Body of pancreas (tissue), 4 donors: ENCODE measurements at regions not wholly inside any gene's neighbourhood (a gene's known extent, or its start where the extent isn't known, plus 50 kb on each side); places are given as distances from the start of the nearest gene placed in this dataset.

Experiments
- POLR2A ChIP-seq, 3 donors: fragments of 450-650 bp; IDR thresholded peaks; one replicate each; pipeline ENCODE4 v1.6.1; 2016; ENCODE audit warnings: antibody characterized with exemption in 3 of 3, mild to moderate bottlenecking in 2 of 3
- TF ChIP-seq, protein P1 (sequence below), 7 experiments: fragments of 450-650 bp in 4 of 7; fragments of 200-600 bp in 3 of 7; sonication (generic) in 3 of 7; IDR thresholded peaks; one replicate each; pipeline ENCODE4 v1.5.1; 2016 to 2019; ENCODE audit warnings: antibody characterized with exemption in 7 of 7

DNA sequence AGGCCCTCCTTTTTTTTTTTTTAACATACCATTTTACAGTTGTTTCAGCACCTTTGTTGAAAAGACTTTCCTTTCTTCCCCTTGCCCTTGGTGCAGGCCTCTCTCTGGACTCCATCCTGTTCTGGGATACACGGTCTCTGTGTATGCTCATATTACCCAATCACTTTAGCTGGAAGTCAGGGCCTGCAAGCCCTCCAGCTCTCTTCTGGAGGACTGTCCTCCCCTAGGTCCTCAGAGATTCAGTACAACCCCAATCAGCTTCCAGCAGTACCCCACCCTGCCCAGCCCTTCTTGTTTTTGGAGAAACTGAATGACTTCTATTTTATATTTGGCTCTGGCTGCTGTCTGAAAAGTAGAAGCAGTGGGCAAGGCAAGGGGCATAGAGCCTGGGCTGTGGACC is 270.8 kb downstream of the KLF13 start:
- TF ChIP-seq, protein P1, sequence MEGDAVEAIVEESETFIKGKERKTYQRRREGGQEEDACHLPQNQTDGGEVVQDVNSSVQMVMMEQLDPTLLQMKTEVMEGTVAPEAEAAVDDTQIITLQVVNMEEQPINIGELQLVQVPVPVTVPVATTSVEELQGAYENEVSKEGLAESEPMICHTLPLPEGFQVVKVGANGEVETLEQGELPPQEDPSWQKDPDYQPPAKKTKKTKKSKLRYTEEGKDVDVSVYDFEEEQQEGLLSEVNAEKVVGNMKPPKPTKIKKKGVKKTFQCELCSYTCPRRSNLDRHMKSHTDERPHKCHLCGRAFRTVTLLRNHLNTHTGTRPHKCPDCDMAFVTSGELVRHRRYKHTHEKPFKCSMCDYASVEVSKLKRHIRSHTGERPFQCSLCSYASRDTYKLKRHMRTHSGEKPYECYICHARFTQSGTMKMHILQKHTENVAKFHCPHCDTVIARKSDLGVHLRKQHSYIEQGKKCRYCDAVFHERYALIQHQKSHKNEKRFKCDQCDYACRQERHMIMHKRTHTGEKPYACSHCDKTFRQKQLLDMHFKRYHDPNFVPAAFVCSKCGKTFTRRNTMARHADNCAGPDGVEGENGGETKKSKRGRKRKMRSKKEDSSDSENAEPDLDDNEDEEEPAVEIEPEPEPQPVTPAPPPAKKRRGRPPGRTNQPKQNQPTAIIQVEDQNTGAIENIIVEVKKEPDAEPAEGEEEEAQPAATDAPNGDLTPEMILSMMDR (IDR thresholded peaks at IDR 0.05) = no peak
- TF ChIP-seq POLR2A (IDR thresholded peaks at IDR 0.05) = no peak
